ENCODE measurements at regions not wholly inside any gene's neighbourhood (a gene's known extent, or its start where the extent isn't known, plus 50 kb on each side); places are given as distances from the start of the nearest gene placed in this dataset.

- no peaks in the 10 kb centered on the region for H3F3A ChIP-seq (ENCODE audit: insufficient read depth, low read depth)
- no TSS peak for BruUV-seq (replicated peaks)
- POLR2A ChIA-PET (ENCODE audit: unreplicated experiment): no interaction called here
Observed at GRCh38 chr2:150791567-150791966, 304.1 kb upstream of the RND3 start.

GRCh38 chr2:150789376-150789905 is 302.0 kb upstream of the RND3 start:
- no peaks in the 10 kb centered on the region for H3K79me2 ChIP-seq (ENCODE audit: low read depth)
- ChIA-PET POLR2A (ENCODE audit: unreplicated experiment) (no interaction called here), CTCF (no interaction called here)
- no peak overlapping the region for H3K4me2 ChIP-seq
- no peaks in the 10 kb centered on the region for H3K4me1 ChIP-seq (replicated peaks; ENCODE audit: insufficient read depth)
- no peak overlapping the region for H3K4me3 ChIP-seq
- no peak overlapping the region for H3K27ac ChIP-seq
- no peak overlapping the region for H2AFZ ChIP-seq
- H3K36me3 ChIP-seq (ENCODE audit: low read depth): no peaks in the 10 kb centered on the region
- H3K9me2 ChIP-seq (ENCODE audit: insufficient read depth): no peaks in the 10 kb centered on the region
- intact Hi-C loops (cut with micrococcal nuclease; ENCODE audit: unreplicated experiment): no loop called here
- BruUV-seq (replicated peaks): no TSS peak
- no peak for DNase-seq
- no peaks in the 10 kb centered on the region for H3F3A ChIP-seq (ENCODE audit: insufficient read depth, low read depth)
- no peaks in the 10 kb centered on the region for H4K20me1 ChIP-seq (ENCODE audit: insufficient read depth)
- no peaks in the 10 kb centered on the region for H3K27me3 ChIP-seq (ENCODE audit: insufficient read depth, low read depth)
- no peak for TF ChIP-seq CTCF (conservative IDR thresholded peaks at IDR 0.05)
- no peak for TF ChIP-seq EZH2 (IDR thresholded peaks at IDR 0.05; ENCODE audit: low read depth)
- H3K9me3 ChIP-seq (ENCODE audit: insufficient read depth, low read depth): no peaks in the 10 kb centered on the region

More at GRCh38 chr2:150791567-150791966, 304.1 kb upstream of the RND3 start:
- Histone ChIP-seq H3K4me3 (no peak overlapping the region), H3K9me2 (ENCODE audit: insufficient read depth) (no peaks in the 10 kb centered on the region), H3K27ac (no peak overlapping the region), H2AFZ (no peak overlapping the region), H3K79me2 (ENCODE audit: low read depth) (no peaks in the 10 kb centered on the region), H3K9me3 (ENCODE audit: insufficient read depth, low read depth) (no peaks in the 10 kb centered on the region), H3K27me3 (ENCODE audit: insufficient read depth, low read depth) (no peaks in the 10 kb centered on the region), H3K4me1 (replicated peaks; ENCODE audit: insufficient read depth) (no peaks in the 10 kb centered on the region), H4K20me1 (ENCODE audit: insufficient read depth) (no peaks in the 10 kb centered on the region), H3K4me2 (no peak overlapping the region), H3K36me3 (ENCODE audit: low read depth) (no peaks in the 10 kb centered on the region)
- CTCF ChIA-PET: interaction anchor here (0.6 kb wide), 1 partner anchor 188 kb away, joined by 4 read pairs; no protein-coding TSS in a partner anchor
- intact Hi-C loops (cut with micrococcal nuclease; ENCODE audit: unreplicated experiment): no loop called here
- TF ChIP-seq CTCF (conservative IDR thresholded peaks at IDR 0.05): no peak
- TF ChIP-seq EZH2 (IDR thresholded peaks at IDR 0.05; ENCODE audit: low read depth): no peak
- no peak for DNase-seq

- Histone ChIP-seq H3K9me2 (ENCODE audit: insufficient read depth) (no peaks in the 10 kb centered on the region), H3K27ac (no peak overlapping the region), H3F3A (ENCODE audit: insufficient read depth, low read depth) (no peaks in the 10 kb centered on the region), H3K9me3 (ENCODE audit: insufficient read depth, low read depth) (no peaks in the 10 kb centered on the region), H3K36me3 (ENCODE audit: low read depth) (no peaks in the 10 kb centered on the region), H4K20me1 (ENCODE audit: insufficient read depth) (no peaks in the 10 kb centered on the region), H3K4me1 (replicated peaks; ENCODE audit: insufficient read depth) (no peaks in the 10 kb centered on the region), H2AFZ (no peak overlapping the region), H3K4me3 (no peak overlapping the region), H3K79me2 (ENCODE audit: low read depth) (no peaks in the 10 kb centered on the region), H3K4me2 (no peak overlapping the region), H3K27me3 (ENCODE audit: insufficient read depth, low read depth) (no peaks in the 10 kb centered on the region)
- ChIA-PET CTCF (no interaction called here), POLR2A (ENCODE audit: unreplicated experiment) (no interaction called here)
- intact Hi-C loops (cut with micrococcal nuclease; ENCODE audit: unreplicated experiment): no loop called here
- no TSS peak for BruUV-seq (replicated peaks)
- DNase-seq: no peak
- TF ChIP-seq CTCF (conservative IDR thresholded peaks at IDR 0.05) (no peak), EZH2 (IDR thresholded peaks at IDR 0.05; ENCODE audit: low read depth) (no peak)
Observed at GRCh38 chr2:150788426-150789140, 301.1 kb upstream of the RND3 start.

Measured in PC-9 (cell line).